OCI-LY1 (cell line): ENCODE measurements at regions not wholly inside any gene's neighbourhood (a gene's known extent, or its start where the extent isn't known, plus 50 kb on each side); places are given as distances from the start of the nearest gene placed in this dataset.

Experiments used
- H2AFZ ChIP-seq: fragments of 200-600 bp; sonication (generic), shearing (Covaris generic); 2 replicates; pipeline ENCODE4 v1.6.0; 2014; ENCODE audit warnings: antibody characterized with exemption, mild to moderate bottlenecking, low read length
- H3F3A ChIP-seq: fragments of 200-600 bp; sonication (generic), shearing (Covaris generic); 2 replicates; pipeline ENCODE4 v1.6.0; 2014; ENCODE audit warnings: mild to moderate bottlenecking, antibody characterized with exemption, low read length, moderate library complexity; ENCODE audit not compliant: insufficient read depth
- H3K27ac ChIP-seq: fragments of 200-600 bp; sonication (generic); 2 replicates; pipeline ENCODE4 v1.5.1; 2014; ENCODE audit warnings: low read length, mixed run types, mild to moderate bottlenecking, low read depth; ENCODE audit not compliant: poor library complexity, severe bottlenecking
- H3K27me3 ChIP-seq: fragments of 200-600 bp; sonication (generic); 2 replicates; pipeline ENCODE4 v1.6.0; 2014; ENCODE audit warnings: antibody characterized with exemption, mild to moderate bottlenecking, low read length, moderate library complexity; ENCODE audit not compliant: insufficient read depth
- H3K36me3 ChIP-seq: fragments of 200-600 bp; sonication (generic); 2 replicates; pipeline ENCODE4 v1.6.1; 2014; ENCODE audit warnings: mild to moderate bottlenecking, antibody characterized with exemption, low read length, moderate library complexity, mixed read lengths; ENCODE audit not compliant: insufficient read depth
- H3K4me1 ChIP-seq: fragments of 200-600 bp; sonication (generic); 2 replicates; pipeline ENCODE4 v1.5.1; 2014; ENCODE audit warnings: mild to moderate bottlenecking, low read length, moderate library complexity; ENCODE audit not compliant: insufficient read depth, severe bottlenecking
- H3K4me2 ChIP-seq: fragments of 200-600 bp; sonication (generic), shearing (Covaris generic); 2 replicates; pipeline ENCODE4 v1.6.1; 2014; ENCODE audit warnings: low read length
- H3K4me3 ChIP-seq: fragments of 200-600 bp; sonication (generic); 2 replicates; pipeline ENCODE4 v1.5.1; 2014; ENCODE audit warnings: low read length, low read depth, mild to moderate bottlenecking, mixed read lengths; ENCODE audit not compliant: poor library complexity, severe bottlenecking
- H3K79me2 ChIP-seq: fragments of 200-600 bp; shearing (Covaris generic); 2 replicates; pipeline ENCODE4 v1.6.1; 2016; ENCODE audit warnings: mixed run types, low read length, mixed read lengths; ENCODE audit not compliant: insufficient read depth
- H3K9ac ChIP-seq: fragments of 200-600 bp; sonication (generic), shearing (Covaris generic); 2 replicates; pipeline ENCODE4 v1.6.1; 2014; ENCODE audit warnings: mild to moderate bottlenecking, low read length, mixed read lengths
- H3K9me2 ChIP-seq: fragments of 200-600 bp; sonication (generic), shearing (Covaris generic); 2 replicates; pipeline ENCODE4 v1.6.1; 2014; ENCODE audit warnings: low read depth, mild to moderate bottlenecking, low read length, mixed read lengths
- H3K9me3 ChIP-seq: fragments of 200-600 bp; shearing (Covaris generic); 2 replicates; pipeline ENCODE4 v1.6.1; 2014; ENCODE audit warnings: low read length, mixed read lengths
- H4K20me1 ChIP-seq: fragments of 200-600 bp; sonication (generic), shearing (Covaris generic); 2 replicates; pipeline ENCODE4 v1.6.0; 2016; ENCODE audit warnings: mild to moderate bottlenecking, low read length; ENCODE audit not compliant: insufficient read depth
- EZH2 ChIP-seq: fragments of 200-600 bp; sonication (generic), shearing (Covaris generic); IDR thresholded peaks from 2 replicates; pipeline ENCODE4 v1.8.0; 2017; ENCODE audit warnings: borderline replicate concordance, mixed run types, mild to moderate bottlenecking, antibody characterized with exemption, low read length, moderate library complexity, mixed read lengths
- TF ChIP-seq, protein P1 (sequence below): fragments of 200-600 bp; sonication (generic), shearing (Covaris generic); IDR thresholded peaks from 2 replicates; pipeline ENCODE4 v1.5.1; 2017; ENCODE audit warnings: mild to moderate bottlenecking, antibody characterized with exemption, low read length, moderate library complexity, mixed read lengths

DNA sequence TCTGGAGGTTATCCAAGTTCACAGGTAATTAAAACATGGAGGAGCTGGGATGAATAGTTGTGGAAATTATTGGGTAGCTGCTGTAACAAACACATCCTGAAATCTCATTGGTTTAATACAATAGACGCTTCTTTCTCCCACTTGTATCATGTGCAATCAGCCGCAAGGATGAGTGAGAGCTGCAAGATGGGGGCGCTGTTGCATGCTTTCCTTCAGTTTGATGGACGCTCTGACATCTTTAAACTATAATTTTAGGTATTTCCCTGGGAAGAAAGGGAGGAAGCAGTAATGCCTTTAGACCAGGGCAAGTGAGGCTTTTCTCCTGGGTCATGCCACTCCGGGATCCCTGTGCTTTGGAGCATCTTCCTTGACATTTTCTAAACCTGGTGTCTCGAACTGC is 178.7 kb downstream of the PAWR start:
- no peaks in the 10 kb centered on the region for H3K79me2 ChIP-seq
- TF ChIP-seq EZH2 = no peak
- TF ChIP-seq, protein P1, sequence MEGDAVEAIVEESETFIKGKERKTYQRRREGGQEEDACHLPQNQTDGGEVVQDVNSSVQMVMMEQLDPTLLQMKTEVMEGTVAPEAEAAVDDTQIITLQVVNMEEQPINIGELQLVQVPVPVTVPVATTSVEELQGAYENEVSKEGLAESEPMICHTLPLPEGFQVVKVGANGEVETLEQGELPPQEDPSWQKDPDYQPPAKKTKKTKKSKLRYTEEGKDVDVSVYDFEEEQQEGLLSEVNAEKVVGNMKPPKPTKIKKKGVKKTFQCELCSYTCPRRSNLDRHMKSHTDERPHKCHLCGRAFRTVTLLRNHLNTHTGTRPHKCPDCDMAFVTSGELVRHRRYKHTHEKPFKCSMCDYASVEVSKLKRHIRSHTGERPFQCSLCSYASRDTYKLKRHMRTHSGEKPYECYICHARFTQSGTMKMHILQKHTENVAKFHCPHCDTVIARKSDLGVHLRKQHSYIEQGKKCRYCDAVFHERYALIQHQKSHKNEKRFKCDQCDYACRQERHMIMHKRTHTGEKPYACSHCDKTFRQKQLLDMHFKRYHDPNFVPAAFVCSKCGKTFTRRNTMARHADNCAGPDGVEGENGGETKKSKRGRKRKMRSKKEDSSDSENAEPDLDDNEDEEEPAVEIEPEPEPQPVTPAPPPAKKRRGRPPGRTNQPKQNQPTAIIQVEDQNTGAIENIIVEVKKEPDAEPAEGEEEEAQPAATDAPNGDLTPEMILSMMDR = peak; percentile 58

DNA sequence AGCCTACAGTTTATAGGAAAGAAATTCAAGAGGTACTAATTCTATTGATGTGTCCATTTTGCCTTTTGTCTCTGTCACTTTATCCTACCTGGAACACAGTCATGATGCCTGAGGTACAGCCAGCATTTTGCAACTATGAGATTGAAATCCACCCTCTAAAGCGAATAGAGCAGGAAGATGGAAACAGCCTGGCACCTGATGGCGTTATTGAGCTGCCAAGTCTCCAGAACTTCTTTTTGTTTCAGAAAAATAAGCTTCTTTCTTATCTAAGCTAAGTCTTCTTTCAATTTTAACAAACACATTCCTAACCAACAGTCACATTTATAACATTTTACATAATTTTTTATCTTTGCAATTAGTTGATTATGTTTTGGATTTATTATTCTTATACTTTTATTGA is 182.1 kb downstream of the PAWR start:
- Histone ChIP-seq H3K27ac (no peak overlapping the region), H3K4me3 (no peak overlapping the region), H3K36me3 (no peaks in the 10 kb centered on the region), H3K9ac (no peak overlapping the region), H3F3A (no peaks in the 10 kb centered on the region), H3K4me2 (no peak overlapping the region), H4K20me1 (no peaks in the 10 kb centered on the region), H3K9me3 (no peaks in the 10 kb centered on the region), H3K9me2 (no peaks in the 10 kb centered on the region), H3K79me2 (no peaks in the 10 kb centered on the region), H3K27me3 (no peaks in the 10 kb centered on the region), H3K4me1 (no peaks in the 10 kb centered on the region), H2AFZ (no peak overlapping the region)
- TF ChIP-seq, protein P1 = no peak
- no peak for TF ChIP-seq EZH2

More for the DNA sequence above, 178.7 kb downstream of the PAWR start:
- Histone ChIP-seq H3K36me3 (no peaks in the 10 kb centered on the region), H4K20me1 (no peaks in the 10 kb centered on the region), H3K9me3 (no peaks in the 10 kb centered on the region), H3K9me2 (no peaks in the 10 kb centered on the region), H3F3A (no peaks in the 10 kb centered on the region), H3K27ac (no peak overlapping the region), H3K4me2 (no peak overlapping the region), H3K4me1 (no peaks in the 10 kb centered on the region), H3K4me3 (no peak overlapping the region), H2AFZ (no peak overlapping the region), H3K27me3 (no peaks in the 10 kb centered on the region), H3K9ac (no peak overlapping the region)
